GM19372 (cell line): ENCODE measurements at regions not wholly inside any gene's neighbourhood (a gene's known extent, or its start where the extent isn't known, plus 50 kb on each side); places are given as distances from the start of the nearest gene placed in this dataset.

Source experiments
- ATAC-seq: cut with Tn5 transposase; IDR thresholded peaks from one replicate; pipeline ENCODE4 v1.9.1; 2021; ENCODE audit warnings: mild to moderate bottlenecking, low read depth, moderate library complexity; ENCODE audit not compliant: unreplicated experiment

- no peak for ATAC-seq
These were observed 825.7 kb downstream of the SQOR start for GRCh38 chr15:46460431-46461094.

GRCh38 chr15:46461416-46461815, 826.6 kb downstream of the SQOR start:
- ATAC-seq = no peak

- no peak for ATAC-seq
These were observed 832.2 kb downstream of the SQOR start for GRCh38 chr15:46467041-46467440.

GRCh38 chr15:46471096-46471495, 836.3 kb downstream of the SQOR start:
- ATAC-seq = no peak

- no peak for ATAC-seq
These were observed 854.4 kb downstream of the SQOR start for GRCh38 chr15:46489276-46489675.

GRCh38 chr15:46496491-46497115, 861.8 kb downstream of the SQOR start:
- no peak for ATAC-seq

- no peak for ATAC-seq
These were observed 867.8 kb downstream of the SQOR start for GRCh38 chr15:46502667-46503066.

- no peak for ATAC-seq
These were observed 883.6 kb downstream of the SQOR start for GRCh38 chr15:46518381-46518780.

- ATAC-seq = no peak
These were observed 888.9 kb downstream of the SQOR start for GRCh38 chr15:46523701-46524100.

GRCh38 chr15:46525984-46526725, 891.3 kb downstream of the SQOR start:
- no peak for ATAC-seq

- ATAC-seq = no peak
These were observed 891.9 kb downstream of the SQOR start for GRCh38 chr15:46526726-46527110.

- no peak for ATAC-seq
These were observed 908.8 kb downstream of the SQOR start for GRCh38 chr15:46543626-46544025.

GRCh38 chr15:46548989-46549388, 914.2 kb downstream of the SQOR start:
- ATAC-seq = no peak

GRCh38 chr15:46552316-46552715, 917.5 kb downstream of the SQOR start:
- ATAC-seq = no peak

GRCh38 chr15:46555547-46555946, 920.7 kb downstream of the SQOR start:
- ATAC-seq = no peak

GRCh38 chr15:46556010-46556409, 921.2 kb downstream of the SQOR start:
- ATAC-seq = no peak

- ATAC-seq = no peak
These were observed 921.9 kb downstream of the SQOR start for GRCh38 chr15:46556559-46557379.

- no peak for ATAC-seq
These were observed 933.1 kb downstream of the SQOR start for GRCh38 chr15:46567968-46568367.

- no peak for ATAC-seq
These were observed 935.0 kb downstream of the SQOR start for GRCh38 chr15:46569781-46570180.

- no peak for ATAC-seq
These were observed 942.0 kb downstream of the SQOR start for GRCh38 chr15:46576646-46577395.
